ENCODE measurements at regions not wholly inside any gene's neighbourhood (a gene's known extent, or its start where the extent isn't known, plus 50 kb on each side); places are given as distances from the start of the nearest gene placed in this dataset.

- DNase-seq (ENCODE audit: low read depth): no peak
- no peak overlapping the region for H3K4me3 ChIP-seq (ENCODE audit: low read depth, low read length)
- no peak for TF ChIP-seq CTCF (IDR thresholded peaks at IDR 0.05; ENCODE audit: insufficient read depth, low read depth, low read length)
Observed at GRCh38 chr2:187210726-187211125, 237.3 kb downstream of the CALCRL start.

GRCh38 chr2:187208199-187208785 lies 239.8 kb downstream of the CALCRL start:
- no peak overlapping the region for H3K4me3 ChIP-seq (ENCODE audit: low read depth, low read length)
- no peak for TF ChIP-seq CTCF (IDR thresholded peaks at IDR 0.05; ENCODE audit: insufficient read depth, low read depth, low read length)
- DNase-seq (ENCODE audit: low read depth): no peak

- H3K4me3 ChIP-seq (ENCODE audit: low read depth, low read length): no peak overlapping the region
- no peak for DNase-seq (ENCODE audit: low read depth)
- TF ChIP-seq CTCF (IDR thresholded peaks at IDR 0.05; ENCODE audit: insufficient read depth, low read depth, low read length): no peak
Observed at GRCh38 chr2:187207126-187207525, 240.9 kb downstream of the CALCRL start.

DNA sequence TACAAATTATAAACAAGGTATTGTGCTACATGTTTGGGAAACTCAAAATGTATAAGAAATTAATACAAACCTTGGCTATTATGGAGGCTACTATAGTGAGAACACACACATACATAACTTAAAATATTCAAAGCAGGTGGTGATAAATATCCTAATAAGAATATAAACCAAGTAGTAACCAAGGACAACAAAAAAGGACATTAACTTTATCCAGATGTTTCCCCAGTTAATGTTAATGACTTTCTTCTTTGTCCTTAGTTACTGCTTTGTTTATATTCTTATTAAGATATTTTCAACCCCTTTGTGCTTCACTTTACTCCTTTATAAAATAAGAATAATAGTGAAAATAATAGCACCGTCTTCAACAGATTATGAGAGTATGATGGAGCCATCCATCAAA lies 241.6 kb downstream of the CALCRL start:
- DNase-seq (ENCODE audit: low read depth): no peak
- H3K4me3 ChIP-seq (ENCODE audit: low read depth, low read length): no peak overlapping the region
- TF ChIP-seq CTCF (IDR thresholded peaks at IDR 0.05; ENCODE audit: insufficient read depth, low read depth, low read length): no peak

DNA sequence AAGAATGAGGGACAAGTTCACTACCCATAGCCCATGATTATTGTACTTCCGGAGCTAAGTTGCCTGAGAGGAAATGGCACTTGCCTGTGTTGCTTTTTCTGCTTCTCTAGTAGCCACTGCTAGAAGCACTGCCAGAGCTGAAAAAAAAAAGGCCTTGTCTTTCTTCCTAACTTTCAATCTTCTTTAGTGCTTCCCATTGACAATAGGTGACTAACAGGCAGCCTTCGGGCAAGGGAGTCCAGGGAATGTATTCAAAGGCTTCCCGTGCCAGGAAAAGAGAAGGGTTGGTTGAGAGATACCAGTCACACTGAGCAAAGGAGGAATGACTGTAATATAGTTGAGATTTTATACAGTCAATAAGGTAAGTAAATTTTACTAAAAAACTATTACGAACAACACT lies 242.0 kb downstream of the CALCRL start:
- no peak overlapping the region for H3K4me3 ChIP-seq (ENCODE audit: low read depth, low read length)
- no peak for TF ChIP-seq CTCF (IDR thresholded peaks at IDR 0.05; ENCODE audit: insufficient read depth, low read depth, low read length)
- DNase-seq (ENCODE audit: low read depth): no peak

- no peak overlapping the region for H3K4me3 ChIP-seq (ENCODE audit: low read depth, low read length)
- DNase-seq (ENCODE audit: low read depth): no peak
- no peak for TF ChIP-seq CTCF (IDR thresholded peaks at IDR 0.05; ENCODE audit: insufficient read depth, low read depth, low read length)
Observed at GRCh38 chr2:187198136-187198535, 249.9 kb downstream of the CALCRL start.

- no peak for DNase-seq (ENCODE audit: low read depth)
- TF ChIP-seq CTCF (IDR thresholded peaks at IDR 0.05; ENCODE audit: insufficient read depth, low read depth, low read length): no peak
- H3K4me3 ChIP-seq (ENCODE audit: low read depth, low read length): no peak overlapping the region
Observed at GRCh38 chr2:187194049-187194448, 254.0 kb downstream of the CALCRL start.
